GM21367 (cell line): ENCODE measurements at regions not wholly inside any gene's neighbourhood (a gene's known extent, or its start where the extent isn't known, plus 50 kb on each side); places are given as distances from the start of the nearest gene placed in this dataset.

ENCODE experiments used
- ATAC-seq: cut with Tn5 transposase; IDR thresholded peaks from one replicate; pipeline ENCODE4 v1.9.1; 2021; ENCODE audit not compliant: unreplicated experiment

- ATAC-seq, result no peak
Observed at GRCh38 chr4:14883661-14884060, 118.6 kb upstream of the CPEB2 start.

GRCh38 chr4:14887842-14888433 lies 114.3 kb upstream of the CPEB2 start:
- ATAC-seq, result no peak

- ATAC-seq, result no peak
Observed at GRCh38 chr4:14888790-14889572, 113.3 kb upstream of the CPEB2 start.

- ATAC-seq, result no peak
Observed at GRCh38 chr4:14892563-14892962, 109.7 kb upstream of the CPEB2 start.

- ATAC-seq, result no peak
Observed at GRCh38 chr4:14893713-14894112, 108.6 kb upstream of the CPEB2 start.

DNA sequence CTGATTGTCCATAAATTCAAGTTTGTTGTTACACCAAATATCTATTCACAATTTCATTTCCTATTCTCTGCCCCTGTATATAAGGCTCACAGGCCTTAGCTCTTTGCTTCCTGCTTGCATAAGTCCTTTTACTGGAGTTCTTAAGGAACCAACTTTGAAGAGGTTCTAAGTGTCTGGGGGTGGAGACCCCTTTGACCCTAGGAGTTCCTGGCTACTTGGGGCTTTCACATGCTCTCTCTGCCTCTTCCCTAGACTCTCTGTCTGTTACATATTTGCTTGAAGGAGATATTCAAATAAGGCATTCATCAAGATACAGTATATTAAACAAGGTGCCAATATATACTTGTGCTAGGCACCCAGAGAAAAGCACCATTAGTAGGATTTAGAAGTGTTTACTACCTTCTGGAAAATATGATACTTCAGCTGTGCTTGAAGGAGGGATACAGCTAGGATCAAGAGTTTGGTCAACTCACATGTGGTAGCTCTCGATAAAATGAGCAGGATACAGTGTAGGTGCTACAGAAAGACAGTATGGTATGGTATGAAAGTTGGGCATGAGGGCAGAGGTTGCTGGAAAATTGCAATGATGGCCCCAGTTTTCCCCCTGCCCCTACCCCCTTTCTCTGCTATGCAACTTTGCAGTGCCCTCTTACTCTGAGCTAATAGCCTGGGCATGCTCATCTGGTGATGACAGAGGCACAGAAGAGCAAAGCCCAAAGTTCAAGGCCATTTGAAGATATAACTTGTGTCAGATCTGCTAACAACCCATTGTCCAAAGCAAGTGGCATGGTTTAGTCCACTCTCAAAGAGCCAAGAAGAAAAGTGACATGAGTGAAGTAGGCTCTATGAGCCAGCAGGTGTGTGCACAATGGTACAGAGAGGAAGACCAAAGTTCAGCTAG lies 107.6 kb upstream of the CPEB2 start:
- no peak for ATAC-seq

DNA sequence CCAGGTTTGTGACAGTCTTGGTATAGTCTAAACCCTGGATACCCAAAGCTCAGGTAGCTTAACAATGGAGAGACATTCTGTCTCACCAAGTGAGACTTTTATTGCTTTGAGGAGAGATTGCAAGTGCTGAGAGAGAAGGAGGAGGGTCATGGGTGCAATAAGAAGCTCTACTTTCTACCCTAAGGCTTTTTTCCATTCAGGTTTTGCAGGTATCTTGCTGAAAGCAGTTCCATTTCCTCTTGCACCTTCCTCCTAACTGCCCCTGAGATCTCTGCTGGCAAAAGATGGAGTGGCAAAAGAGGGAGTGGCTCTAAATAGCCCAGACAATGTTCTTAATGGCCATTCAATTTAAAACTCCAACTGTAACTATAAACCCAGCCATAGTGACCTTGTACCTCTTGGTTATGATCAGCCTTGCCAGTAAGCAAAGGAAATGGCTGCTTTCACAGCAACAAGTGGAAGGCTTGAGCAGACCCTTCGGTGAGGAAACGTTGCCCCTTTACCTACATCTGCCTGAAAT lies 105.6 kb upstream of the CPEB2 start:
- ATAC-seq, result no peak

GRCh38 chr4:14897217-14897616 lies 105.1 kb upstream of the CPEB2 start:
- no peak for ATAC-seq

GRCh38 chr4:14898989-14899388 lies 103.3 kb upstream of the CPEB2 start:
- no peak for ATAC-seq

- ATAC-seq, result no peak
Observed at GRCh38 chr4:14902342-14902741, 99.9 kb upstream of the CPEB2 start.

DNA sequence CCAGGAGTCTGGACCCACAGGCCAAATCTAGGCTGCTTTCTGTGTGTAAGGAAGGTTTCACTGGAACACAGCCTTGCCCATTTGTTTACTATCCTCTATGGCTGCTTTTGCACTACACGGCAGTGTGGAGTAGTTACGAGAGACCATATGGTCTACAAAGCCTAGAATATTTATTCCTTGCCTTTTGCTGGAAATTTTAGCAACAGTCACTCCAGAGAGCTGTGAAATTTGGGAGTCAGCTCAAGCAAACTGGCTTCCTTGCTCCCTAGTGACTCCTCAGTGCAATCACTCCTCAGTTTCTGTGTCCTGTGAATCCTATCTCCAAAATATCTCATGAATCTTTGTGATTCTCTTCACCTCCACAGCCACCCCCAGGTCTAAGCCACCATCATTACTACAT lies 99.0 kb upstream of the CPEB2 start:
- no peak for ATAC-seq

DNA sequence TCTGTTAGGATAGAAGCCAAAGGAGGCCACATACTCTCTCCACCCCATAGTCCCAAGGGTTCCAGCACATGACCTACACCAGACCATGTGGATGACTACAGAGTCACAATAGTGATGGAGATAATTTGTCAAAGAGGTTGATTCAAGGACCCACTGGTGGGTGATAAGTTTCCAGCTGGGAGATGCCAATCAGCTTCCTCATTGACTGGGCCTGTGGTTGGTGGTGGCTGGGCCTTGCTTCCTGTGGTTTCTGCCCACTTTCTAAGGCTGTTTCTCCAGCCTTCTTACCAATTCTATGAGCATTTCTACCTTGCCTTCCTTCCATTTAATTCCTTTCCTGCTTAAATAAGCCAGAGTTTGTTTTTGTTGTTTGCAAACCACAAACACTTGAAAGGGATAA lies 95.5 kb upstream of the CPEB2 start:
- ATAC-seq, result no peak

- ATAC-seq, result no peak
Observed at GRCh38 chr4:14908635-14909034, 93.6 kb upstream of the CPEB2 start.

GRCh38 chr4:14910411-14910810 lies 91.9 kb upstream of the CPEB2 start:
- ATAC-seq, result no peak

GRCh38 chr4:14912426-14912825 lies 89.9 kb upstream of the CPEB2 start:
- no peak for ATAC-seq

GRCh38 chr4:14915018-14915417 lies 87.3 kb upstream of the CPEB2 start:
- ATAC-seq, result no peak

- ATAC-seq, result no peak
Observed at GRCh38 chr4:14916554-14917297, 85.6 kb upstream of the CPEB2 start.

DNA sequence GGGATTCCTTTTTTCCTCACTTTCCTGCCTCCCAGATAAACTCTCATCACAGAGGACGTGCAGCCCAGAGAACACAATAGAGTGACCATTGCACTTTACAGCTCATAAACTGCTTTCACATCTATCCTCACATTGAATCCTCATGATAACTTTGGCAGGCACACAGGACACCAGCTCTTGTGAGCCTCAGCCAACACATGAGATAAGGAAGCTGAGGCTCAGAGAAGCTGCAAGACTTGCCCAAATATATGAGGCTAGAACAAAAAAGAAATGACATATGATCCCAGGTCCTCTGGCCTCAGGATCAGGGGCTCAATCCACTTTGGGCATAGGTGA lies 85.0 kb upstream of the CPEB2 start:
- ATAC-seq, result no peak

DNA sequence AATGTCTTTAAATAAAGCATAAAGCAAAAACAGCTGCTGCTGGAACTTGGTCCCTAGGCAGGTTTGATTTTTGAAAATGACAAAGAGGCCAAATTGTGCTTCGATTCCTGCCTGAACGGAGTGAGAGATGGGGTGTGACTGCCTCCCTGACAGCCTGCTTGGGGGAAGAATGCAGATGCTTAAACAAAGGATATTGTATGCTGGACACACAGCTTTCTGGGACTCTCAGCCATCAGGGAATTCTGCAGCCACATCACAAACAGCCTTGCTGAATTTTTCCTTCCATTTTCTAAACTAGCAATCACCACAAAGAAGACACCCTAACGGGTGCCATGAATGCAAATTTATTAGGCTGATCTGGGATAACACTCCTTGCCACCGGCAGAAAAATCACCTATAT lies 83.9 kb upstream of the CPEB2 start:
- ATAC-seq, result no peak

DNA sequence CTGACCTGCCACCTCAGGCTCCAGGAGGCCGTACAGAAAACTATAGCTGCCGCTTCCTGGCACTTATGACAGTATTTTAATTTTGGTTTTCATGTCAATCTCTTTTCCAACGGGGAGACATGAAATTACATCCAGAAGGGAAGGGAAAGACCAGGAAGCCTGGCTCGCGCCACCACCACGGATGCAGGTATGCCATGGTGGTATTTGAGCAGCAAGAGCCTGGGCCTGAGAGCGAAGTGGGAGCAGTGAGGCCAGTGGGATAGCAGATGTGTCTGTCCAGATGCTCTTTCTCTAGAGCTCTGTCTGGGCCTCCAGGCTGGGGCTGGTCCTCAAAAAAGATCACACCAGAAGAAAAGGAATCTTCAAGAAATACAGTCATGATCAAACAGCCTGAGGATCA lies 82.5 kb upstream of the CPEB2 start:
- ATAC-seq, result no peak

DNA sequence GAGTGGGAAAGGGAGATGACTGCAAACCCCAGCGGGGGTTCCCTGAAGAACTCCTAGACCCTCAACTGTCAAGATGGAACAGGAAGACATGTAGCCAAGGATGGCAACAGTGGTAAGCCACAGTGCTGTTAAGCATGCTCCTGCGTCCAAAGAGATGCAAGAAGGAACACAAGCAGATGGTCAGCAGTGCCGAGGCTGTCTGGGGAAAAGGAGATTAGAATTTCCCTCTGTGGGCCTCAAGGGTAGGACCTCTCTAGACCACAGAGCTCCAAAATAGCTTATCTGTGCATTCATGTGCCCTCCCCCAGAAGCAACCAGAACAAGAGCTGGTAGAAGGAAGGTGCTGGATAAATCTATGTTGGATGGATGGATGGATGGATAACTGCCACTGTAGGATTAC lies 82.0 kb upstream of the CPEB2 start:
- no peak for ATAC-seq
